LNCAP (cell line): ENCODE measurements at regions not wholly inside any gene's neighbourhood (a gene's known extent, or its start where the extent isn't known, plus 50 kb on each side); places are given as distances from the start of the nearest gene placed in this dataset.

Experiments
- TF ChIP-seq, protein P1 (sequence below): fragments of 450-650 bp; IDR thresholded peaks from 2 replicates; pipeline ENCODE4 v1.5.1; 2017; ENCODE audit warnings: mild to moderate bottlenecking

DNA sequence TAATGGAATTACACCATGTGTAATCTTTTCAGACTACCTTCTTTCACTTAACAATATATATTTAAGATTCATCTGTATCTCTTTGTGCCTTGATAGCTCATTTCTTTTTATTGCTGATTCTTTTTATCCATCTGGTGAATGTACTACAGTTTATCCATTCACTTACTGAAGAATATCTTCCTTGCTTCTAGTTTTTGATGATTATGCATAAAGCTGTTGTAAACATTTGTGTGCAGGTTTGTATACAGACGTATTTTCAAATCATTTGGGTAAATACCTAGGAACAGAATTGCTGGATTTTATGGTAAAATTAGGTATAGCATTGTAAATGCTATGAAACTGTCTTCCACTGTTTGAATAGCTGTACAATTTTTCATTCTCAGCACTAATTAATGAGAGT lies 592.6 kb upstream of the HS6ST1 start:
- TF ChIP-seq, protein P1, sequence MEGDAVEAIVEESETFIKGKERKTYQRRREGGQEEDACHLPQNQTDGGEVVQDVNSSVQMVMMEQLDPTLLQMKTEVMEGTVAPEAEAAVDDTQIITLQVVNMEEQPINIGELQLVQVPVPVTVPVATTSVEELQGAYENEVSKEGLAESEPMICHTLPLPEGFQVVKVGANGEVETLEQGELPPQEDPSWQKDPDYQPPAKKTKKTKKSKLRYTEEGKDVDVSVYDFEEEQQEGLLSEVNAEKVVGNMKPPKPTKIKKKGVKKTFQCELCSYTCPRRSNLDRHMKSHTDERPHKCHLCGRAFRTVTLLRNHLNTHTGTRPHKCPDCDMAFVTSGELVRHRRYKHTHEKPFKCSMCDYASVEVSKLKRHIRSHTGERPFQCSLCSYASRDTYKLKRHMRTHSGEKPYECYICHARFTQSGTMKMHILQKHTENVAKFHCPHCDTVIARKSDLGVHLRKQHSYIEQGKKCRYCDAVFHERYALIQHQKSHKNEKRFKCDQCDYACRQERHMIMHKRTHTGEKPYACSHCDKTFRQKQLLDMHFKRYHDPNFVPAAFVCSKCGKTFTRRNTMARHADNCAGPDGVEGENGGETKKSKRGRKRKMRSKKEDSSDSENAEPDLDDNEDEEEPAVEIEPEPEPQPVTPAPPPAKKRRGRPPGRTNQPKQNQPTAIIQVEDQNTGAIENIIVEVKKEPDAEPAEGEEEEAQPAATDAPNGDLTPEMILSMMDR, result no peak

DNA sequence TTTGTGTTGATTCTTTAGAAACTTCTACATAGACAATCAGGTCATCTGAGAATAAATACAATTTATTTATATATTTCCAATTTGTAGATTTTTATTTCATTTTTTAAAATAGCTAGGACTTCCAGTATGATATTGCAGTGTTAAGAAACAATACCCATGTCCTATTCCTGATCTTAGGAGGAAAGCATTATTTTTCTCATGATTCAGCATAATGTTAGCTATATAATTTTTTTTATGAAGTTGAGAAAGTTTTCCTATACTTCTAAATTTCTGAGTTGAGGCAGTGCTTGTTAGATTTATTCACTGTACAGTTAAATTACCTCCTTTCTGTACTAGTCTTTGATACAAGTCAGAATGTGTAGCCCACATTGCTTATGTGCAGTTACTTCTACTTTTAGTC lies 595.7 kb upstream of the HS6ST1 start:
- TF ChIP-seq, protein P1, result no peak

DNA sequence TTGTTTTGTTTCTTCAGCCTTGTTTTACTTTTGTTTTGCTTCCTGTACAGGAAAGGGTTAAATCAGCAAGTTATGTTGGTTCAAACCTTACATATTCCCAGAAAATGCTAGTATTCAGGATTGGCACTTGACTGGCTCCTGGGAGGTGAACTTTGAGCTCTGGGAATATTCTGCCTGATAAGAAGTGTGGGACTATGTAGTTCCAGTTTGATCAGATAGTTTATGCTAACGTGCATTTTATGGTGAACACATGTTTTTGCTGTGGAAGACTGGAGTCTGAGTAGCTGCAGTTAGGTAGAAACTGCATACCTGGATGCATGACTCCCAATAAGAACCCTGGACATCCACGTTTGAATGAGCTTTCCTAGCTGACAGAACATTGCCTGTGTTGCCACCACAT lies 603.1 kb upstream of the HS6ST1 start:
- TF ChIP-seq, protein P1, result no peak

DNA sequence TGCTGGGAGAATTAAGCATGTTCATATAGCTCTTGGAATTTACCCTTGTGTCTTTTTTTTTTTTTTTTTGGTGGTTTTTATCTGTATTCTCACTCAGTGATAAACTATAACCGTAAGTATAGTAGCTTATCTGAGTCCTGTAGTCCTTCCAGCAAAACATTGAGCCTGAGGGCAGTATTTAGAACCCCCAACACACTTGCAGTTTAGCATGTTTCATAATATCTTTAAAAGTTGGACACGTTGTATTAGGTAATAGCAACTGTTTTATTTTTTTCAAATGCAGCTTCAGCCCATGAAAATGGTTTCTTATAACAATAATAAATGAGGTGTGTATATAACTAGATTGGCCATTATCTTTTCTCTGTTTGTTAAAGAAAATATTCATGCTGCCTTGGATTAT lies 603.5 kb upstream of the HS6ST1 start:
- TF ChIP-seq, protein P1, result no peak

DNA sequence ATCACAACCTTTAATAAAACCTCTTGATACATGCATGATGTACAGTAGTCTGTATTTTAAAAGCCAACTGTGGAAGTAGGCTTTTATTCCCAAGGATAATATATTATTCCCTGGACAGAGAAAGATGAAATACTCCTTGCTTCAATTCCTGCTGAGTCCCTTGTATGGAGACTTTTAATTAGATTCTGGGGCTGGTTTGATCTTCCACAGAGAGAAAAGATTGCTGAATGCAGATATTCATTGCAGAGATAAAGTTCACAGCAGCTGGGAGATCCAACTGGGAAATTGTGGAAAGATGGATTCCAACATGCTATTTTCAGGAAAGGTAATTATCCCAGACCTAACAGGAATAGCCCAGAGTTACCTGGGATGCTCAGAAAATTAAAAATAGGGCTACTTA lies 607.0 kb upstream of the HS6ST1 start:
- TF ChIP-seq, protein P1, result no peak

DNA sequence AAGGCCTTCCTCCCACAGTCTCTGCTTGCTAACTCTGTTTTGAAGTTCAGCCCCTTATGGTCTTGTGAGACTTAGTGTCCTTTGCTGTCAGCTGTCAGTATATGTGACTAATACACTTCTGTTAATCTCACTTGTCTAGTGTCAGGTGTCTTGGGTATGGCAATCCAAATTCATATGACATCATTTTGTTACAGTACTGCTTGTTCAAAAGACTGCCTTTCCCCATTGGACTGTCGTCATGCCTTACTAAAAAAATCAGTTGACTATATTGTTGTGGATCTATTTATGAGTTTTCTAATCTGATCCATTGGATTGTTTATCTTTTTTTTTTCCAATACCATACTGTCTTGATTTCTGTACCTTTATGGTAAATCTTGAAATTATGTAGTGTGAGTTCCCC lies 611.4 kb upstream of the HS6ST1 start:
- TF ChIP-seq, protein P1, result no peak

DNA sequence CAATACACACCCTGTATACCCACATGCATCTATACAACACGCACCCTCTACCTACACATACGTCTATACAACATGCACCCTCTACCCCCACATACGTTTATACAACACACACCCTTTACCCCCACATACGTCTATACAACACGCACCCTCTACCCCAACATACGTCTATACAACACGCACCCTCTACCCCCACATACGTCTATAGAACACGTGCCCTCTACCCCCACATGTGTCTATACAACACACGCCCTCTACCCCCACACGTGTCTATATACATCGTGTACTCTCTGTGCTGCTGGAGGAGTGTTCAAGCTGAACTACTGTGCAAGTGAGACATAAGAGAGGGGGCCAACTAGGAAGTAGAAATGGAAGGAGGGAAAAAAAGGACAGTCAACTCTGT lies 621.7 kb upstream of the HS6ST1 start:
- TF ChIP-seq, protein P1, result no peak

DNA sequence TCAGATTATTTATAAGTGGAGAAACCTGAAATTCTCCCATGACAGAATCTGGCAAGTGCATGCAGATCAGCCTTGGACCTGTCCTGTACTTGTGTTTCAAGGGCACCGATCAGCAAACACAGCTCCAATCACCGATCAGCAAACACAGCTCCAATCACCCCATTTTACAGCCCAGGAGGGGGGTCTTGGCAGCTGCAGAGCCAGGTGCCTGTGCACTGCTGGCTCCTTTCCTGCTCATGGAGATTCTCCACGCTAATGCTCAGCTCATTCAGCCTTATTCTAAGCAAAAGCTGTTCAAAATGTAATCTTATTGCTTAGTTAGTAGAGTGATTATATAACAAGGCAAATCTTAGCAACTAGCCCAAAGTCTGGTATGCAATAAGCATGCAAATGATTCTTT lies 623.1 kb upstream of the HS6ST1 start:
- TF ChIP-seq, protein P1, result no peak
